Right renal cortex interstitium (tissue), 3 donors: ENCODE measurements at regions not wholly inside any gene's neighbourhood (a gene's known extent, or its start where the extent isn't known, plus 50 kb on each side); places are given as distances from the start of the nearest gene placed in this dataset.
"Not testable (repeated sequence)": the region's sequence is repeated elsewhere in the genome, so short reads cannot be mapped to it uniquely, and the experiment has no call there.

Experiments
- DNase-seq, 3 donors: peaks; one replicate each; pipeline ENCODE4 v3.0.0-alpha.2; 2013; ENCODE audit warnings: low read depth in 3 of 3, low spot score in 2 of 3

DNA sequence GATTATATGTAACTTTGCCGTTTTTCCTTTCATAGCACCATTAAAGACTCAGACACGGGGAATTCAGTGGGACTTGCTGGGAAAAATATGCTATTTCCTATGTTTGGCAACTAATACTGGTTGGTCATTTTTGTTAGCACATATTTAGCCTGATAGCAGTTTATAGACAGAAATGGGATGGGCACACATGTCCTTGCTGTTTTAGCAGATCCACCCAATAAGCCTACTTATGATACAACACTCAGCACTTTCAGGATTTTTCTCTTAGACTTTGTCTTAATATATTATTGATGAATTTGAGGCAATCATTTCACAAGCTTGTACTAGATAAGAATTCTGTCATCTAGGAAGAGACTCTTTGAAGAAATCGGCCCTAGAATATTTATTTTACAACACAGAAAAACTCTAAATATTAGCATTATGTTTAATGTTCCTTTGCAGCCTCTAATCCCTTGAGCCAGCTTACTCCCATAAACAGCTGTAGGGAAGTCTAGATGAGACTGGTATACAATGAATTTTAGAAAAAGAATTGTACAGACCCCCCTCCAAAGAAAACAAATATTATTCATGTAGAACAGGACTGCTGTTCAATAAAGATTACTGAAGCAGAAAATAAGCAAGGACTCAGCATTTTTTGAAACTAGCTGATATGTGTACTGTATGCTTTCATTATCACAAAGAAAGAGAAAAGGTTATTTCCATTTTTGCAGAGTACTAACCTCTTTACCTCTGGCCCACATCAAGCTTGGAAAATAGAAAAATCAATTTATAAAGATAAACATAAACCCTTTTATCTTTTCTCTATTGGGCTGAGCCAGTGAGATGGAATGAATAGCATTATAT, 656.8 kb upstream of the SGO1 start:
- DNase-seq: no peak

DNA sequence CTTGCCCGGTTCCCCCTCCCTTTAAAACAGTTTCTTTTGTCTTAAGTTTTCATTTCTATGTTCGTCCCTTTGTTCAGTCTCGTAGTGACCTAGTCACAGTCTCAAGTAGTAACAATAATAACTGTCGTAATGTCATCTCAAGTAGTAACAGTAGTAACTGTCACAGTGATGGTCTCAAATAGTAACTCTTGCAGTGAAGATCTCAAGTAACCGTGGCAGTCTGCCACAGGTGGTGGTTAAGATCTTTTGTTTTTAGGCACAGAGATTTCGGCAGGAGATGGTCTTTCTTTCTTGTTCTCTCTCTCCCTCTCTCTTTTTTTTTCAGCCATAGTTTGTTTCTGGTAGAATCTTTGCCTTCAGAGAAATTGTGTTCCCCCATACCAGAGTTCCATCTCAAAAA, 656.0 kb upstream of the SGO1 start:
- DNase-seq: no peak

DNA sequence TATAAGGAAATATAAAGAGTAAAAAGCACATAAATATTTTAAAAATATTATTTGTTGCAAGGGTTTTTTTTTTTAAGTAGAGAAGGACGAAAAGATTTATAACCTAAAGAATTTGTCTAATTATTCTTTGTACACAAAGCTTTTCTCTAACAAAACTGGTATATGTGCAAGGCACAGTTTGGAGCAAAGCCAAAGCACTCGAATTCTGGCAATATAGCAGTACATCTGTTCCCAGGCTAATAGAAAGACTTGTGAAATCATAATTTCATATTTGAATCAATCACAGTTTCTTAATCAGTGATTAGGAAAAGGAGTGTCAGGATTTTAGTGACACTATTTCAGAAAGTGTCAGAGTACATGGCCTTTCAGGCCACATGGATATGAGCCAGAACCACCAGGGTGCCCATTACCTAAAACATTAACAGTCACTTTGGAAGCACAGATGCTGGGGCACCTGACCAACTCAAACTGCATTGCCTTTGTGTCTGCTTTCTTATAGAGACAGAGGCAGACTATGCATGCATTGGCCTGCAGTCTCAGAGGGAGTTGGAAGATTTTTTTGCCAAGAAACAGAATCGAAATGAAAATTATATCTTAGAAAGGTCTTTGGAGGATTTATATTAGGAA, 651.8 kb upstream of the SGO1 start:
- DNase-seq: no peak

DNA sequence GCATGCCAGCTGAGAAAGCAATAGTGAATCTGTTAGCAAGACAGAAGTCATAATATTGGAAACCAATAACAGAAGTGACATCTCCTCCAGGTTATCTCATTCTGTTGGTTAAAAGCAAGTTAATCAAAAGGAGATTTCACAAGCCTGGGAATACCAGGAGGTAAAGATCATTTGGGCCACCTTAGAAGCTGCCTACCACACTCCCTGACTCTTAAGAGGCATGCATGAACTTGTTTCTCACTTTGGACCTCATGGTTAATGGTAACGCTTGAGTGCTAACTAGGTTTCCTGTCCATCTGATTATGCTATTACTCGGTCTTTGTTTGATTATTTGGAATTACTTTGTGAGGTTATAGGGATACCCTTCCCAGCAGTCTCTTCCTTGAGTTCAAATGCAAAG, 650.8 kb upstream of the SGO1 start:
- no peak for DNase-seq

DNA sequence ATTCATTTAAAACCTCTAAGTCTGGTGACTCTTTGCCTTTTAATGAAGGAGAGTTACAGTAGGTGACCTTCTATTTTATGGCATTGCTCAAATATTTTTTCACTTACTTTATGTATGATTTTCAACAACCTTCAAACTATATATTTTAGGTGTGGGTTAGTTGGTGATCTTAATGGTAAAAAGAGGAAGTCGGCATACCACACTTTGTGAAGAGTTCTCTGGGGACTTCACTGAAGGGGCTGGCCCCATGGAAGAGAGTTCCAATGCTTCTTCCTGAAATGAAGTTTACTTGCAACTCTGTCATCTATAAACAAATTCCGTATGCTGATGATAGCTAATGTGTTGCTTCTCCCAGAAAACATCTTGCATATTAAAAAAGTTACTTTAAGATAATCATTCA, 647.0 kb upstream of the SGO1 start:
- no peak for DNase-seq

DNA sequence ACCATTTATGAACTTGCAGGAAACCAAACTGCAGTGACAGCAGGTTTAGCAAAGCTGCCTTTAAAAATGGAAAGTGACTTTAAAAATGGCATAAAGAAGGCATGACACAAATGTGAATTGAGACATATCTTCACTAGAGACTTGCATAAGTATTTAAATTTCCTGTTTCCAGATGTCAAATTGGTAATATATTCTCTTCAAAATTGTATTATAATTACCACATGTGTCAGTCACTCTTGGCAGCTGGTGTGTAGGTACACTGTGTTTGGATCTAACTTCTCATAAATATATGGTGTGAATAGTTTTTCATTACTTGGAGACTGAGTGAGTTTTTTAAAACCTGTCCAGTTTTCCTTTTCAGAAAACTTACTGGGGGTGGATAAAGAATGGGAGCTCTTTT, 636.2 kb upstream of the SGO1 start:
- DNase-seq: no peak

DNA sequence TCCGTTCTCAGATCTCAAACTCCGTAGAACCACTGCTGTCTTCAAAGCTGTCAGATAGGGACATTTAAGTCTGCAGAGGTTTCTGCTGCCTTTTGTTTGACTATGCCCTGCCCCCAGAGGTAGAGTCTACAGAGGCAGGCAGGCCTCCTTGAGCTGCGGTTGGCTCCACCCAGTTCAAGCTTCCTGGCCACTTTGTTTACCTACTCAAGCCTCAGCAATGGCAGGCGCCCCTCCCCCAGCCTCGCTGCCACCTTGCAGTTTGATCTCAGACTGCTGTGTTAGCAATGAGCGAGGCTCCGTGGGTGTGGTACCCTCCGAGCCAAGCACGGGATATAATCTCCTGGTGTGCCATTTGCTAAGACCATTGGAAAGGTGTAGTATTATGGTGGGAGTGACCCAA, 634.9 kb upstream of the SGO1 start:
- not testable (repeated sequence) for DNase-seq

DNA sequence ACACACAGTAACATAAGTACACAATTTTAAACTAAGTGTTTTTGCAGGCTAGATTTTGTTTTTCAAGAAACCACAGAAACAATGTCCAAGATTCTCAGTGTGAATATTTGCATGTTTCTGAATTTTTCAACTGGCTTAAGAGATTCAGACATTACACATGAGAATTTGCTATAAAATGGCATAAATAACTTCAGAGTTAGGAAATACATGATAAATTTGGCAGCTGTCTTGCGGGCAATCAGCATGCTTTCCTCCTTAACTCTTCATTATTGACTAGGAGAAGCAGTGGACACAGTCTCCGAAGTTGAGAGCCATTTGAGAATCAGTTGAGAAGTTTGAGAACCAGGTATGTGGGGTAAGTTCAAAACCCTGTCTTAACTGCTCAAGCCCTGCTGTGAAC, 625.6 kb upstream of the SGO1 start:
- no peak for DNase-seq

DNA sequence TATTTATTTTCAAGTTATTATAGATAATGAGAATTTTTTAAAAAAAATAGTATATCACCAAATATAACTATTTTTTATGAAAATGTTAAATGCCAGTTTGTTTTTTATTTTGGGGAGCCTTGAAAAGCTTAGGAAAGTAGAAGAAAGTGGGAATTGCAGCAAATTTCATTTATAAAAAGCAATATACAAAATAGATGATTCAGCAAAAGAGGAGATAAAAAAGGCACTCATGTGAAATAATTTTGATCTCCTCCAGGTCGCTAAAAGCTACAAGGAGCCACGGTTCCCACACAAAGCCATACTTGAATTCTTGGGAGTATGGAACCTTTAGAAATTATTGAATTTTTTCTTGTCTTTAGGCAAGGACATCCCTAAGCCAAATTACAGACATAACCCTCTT, 625.0 kb upstream of the SGO1 start:
- DNase-seq: no peak

DNA sequence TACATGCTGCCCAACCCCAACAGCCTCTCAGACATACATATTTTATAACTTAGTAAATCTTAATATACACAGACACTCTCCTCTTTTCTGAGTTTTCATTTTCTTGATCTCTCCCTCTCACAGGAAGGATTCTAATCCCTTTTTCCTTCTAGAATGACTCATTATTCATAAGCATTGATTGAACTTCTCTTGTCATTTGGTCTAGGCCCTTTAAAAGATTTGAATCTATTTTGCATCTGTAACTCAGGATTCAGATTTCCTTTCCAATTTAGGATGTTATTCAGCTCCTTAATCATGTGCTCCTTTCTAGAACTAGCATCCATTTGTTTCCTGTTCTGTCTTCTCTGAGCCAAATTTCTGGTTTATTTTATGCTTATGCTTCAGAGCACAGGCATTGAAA, 624.5 kb upstream of the SGO1 start:
- no peak for DNase-seq

DNA sequence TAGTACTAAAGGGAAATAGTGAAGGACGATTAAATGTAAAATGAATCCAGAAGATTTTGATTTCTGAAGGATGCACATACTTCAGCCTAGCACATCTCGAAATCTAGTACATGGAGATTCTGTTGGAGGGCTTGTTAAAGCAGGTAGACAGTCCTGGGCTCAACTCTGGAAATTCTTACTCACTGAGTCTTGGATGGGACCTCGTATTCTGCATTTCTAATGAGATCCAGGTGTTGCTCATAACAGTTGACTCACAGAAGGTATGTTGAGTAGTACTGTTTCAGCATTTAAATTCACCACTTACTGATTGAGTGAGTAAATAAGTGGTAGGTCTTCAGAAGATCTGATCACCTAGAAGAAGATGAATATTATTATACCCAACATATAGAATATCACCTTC, 623.4 kb upstream of the SGO1 start:
- DNase-seq: no peak

DNA sequence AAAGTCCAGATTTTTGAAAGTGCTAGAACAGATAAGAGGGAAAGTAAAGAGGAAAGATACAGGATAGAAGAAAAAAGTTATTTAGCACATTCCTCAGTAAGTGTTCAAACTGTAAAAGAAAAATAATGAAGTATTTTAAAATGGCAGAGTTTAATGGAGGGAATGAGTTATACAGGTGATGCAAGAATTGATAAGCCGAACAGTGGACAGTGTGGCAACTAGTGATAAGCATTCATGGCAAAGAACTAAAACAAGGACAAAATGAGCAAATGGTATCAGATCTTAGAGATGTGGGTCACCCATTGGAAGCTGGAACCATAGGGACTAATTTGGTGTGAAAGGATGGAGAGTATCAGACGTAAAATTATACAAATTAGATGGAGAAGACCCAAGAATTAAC, 622.9 kb upstream of the SGO1 start:
- DNase-seq: no peak

DNA sequence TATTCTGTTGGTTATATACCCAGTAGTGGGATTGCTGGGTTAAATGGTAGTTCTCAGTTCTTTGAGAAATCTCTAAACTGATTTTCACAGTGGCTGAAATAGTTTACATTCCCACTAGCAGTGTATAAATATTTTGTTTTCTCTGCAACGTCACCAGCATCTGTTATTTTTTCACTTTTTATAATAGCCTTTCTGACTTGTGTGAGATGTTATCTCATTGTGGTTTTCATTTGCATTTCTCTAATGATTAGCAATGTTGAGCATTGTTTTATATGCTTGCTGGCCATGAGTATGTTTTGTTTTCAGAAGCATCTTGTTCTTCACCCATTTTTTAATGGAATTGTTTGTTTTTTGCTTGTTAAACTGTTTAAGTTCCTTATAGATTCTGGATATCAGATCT, 612.7 kb upstream of the SGO1 start:
- no peak for DNase-seq

DNA sequence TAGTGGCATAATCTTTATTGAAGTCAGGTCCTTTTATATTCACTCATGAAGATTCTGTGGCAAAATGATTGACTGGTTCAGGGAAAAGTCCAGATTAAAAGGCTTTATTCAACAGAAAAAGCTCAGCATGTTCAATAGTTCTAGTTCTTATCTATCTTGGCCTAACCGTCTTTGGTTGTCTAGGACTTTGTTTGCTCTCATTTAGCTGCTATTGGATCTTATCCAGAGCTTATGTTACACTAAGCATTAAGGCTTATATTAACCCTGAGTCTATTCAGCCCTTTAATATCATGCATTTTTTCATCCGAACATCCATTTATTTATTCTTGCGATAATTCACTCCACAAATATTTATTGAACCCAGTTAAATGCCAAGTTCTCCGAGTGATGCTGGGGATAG, 601.0 kb upstream of the SGO1 start:
- DNase-seq: no peak

DNA sequence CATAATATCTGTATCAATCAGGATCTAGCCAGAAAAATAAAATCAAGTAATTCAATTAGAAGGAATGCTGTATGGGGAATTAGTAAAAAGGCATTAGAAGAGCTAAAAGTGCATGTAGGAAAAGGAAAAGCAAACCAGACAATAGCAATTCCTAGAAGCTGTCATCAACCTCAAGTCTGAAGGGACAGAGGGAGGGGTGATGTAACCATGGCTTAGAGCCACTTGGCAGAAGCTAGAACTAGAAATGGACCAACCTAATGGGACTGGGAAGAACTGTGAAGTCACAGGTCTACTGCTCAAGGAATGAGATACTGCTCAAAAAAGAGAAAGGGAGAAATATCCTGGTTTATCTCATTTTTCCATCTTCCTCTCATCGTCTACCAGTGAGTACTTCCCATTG, 590.7 kb upstream of the SGO1 start:
- DNase-seq: no peak

DNA sequence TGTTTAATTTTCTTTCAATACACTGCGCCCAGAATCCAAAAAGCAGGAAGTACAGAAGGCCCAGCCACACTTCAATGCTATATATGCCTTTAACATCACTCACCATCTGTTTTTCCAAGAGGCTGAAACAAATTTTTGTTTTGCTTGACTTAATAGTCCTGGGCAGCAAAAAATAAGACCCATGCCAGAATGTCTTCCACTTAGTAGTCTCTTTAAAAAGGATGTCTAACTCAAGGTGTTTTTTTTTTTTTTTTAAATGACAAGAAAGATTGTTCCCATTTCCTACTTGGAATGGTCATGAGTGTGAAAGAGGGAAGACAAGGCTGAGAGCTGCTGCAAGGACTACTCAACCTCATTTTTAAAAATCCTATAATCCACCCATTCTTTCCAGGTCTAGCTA, 590.3 kb upstream of the SGO1 start:
- DNase-seq: no peak

DNA sequence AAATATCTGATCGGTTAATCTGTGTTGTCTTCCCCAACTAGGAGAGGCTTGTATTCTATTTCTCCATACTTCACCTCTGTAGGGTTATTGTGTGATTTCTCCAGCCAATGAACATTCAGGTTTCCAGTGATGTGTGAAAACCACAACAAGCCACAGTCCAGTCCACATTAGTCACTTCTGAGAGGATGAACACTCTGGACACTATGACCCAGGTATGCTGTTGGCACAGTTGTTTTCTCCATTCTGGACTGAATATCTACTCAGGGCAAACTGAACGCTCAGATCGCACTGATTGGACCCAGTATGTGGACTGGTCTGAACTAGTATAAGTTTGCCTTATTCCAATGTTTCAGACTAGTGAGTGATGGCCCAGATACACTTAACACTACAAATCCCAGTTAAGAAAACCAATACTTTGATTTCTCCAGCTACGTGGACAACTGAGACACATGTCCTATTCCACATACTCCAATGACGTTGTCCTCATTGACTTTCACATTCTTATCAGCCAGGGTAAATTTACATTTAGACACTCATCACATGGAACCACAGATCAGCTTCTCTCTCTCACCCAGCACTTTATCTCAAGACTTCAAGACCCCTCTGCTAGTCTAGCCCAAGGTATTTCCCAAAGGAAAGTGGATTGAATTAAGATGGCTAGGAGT, 587.4 kb upstream of the SGO1 start:
- DNase-seq: no peak

DNA sequence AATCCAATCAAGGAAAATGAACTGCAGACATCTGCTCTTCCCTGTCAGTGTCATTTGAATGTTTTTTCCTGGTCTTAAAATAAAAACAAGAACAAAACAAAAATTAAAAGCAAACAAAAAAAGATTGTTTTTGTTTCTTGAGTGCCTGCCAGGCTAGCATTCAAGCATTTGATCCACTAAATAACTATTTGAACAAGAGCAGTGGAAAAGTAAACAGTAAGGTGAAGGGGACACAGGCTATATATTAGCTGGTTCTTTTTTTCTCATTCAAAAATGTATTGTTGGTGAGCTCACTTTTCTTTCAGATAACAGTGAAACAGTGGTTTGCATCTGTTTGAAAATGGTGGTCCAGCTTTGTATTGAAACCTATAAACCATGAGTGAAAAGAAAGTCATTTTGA, 586.9 kb upstream of the SGO1 start:
- no peak for DNase-seq

DNA sequence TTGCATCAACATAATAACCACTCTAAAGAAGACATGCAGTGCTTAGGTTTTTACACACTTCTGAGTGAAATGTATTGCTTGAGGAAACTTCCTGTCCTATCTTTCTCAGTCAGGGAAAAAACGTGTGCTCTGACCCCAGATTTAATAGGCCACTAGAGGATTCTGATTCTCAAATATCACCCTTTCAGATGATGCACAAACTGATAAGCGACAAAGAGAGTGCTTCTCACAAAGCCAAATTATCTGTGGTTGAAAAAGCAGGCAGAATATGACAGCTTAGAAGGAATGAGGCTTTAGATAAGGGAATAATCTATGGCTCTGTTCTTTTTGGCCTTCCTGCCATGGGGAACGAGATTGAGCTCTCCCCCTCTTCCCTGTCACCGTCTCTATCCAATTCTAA, 583.4 kb upstream of the SGO1 start:
- DNase-seq: no peak

DNA sequence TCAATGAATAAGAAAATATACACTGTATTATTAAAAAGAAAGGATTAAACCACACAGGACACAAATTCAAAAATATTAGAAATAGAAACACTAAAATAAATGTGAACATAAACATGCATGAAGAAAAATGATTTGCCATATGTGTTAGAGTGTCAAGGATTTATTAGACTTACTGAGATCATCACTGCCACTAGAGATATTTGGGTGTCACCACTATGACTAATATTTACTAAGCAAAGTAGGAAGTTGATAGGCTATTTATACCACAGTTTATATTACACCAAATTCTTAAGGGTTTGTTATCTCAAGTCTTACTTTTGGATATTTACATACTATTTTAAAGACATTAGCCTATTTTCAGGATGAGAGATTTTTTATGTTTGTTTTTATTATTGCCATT, 575.0 kb upstream of the SGO1 start:
- DNase-seq: no peak

DNA sequence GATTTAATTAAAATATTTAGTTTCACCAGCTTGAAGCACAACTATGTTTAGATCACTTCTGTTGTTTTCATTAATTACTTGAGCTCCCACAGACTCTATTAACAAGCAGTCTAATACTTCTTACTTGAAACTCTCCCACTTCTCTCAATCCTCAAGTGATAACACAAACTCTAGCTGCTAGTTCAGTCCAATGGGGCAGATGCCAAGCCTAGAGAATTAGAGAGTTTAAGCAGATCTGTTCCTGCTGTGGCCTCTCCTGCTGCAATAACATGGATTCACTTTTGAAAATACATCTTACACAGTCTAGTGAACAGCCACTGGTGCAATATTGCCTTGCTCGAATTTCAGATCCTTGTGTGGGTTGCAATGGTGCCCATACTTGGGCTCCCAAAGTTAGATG, 566.4 kb upstream of the SGO1 start:
- DNase-seq: no peak

DNA sequence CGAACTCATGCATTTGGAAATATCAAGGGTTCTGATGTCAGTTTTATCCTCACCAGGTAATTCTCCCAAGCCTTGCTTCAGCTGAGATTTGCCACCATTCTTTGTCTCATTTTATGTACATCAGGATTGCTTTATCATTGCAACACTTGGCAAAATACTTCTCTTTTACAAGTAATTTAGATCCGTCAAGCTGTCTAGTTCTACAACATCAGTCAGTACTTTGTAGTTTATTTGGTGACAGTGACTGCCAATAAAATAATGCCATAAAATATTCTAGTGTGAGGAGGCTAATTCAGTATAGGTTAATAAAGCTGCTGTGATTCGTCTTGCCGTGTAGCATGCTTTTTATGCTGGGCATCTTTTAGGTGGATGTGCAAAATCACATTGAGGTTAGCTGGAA, 565.3 kb upstream of the SGO1 start:
- no peak for DNase-seq
